Testis (tissue), 2 donors: ENCODE measurements at regions not wholly inside any gene's neighbourhood (a gene's known extent, or its start where the extent isn't known, plus 50 kb on each side); places are given as distances from the start of the nearest gene placed in this dataset.

ENCODE experiments used
- CTCF ChIP-seq, 3 experiments: fragments of 450-650 bp in 2 of 3; fragments of 200-600 bp in 1 of 3; sonication (generic) in 1 of 3; IDR thresholded peaks; one replicate each; pipeline ENCODE4 v1.5.1; 2016 to 2019; ENCODE audit warnings: antibody characterized with exemption in 3 of 3, mild to moderate bottlenecking in 2 of 3, moderate library complexity in 1 of 3
- POLR2A ChIP-seq: fragments of 450-650 bp; IDR thresholded peaks from one replicate; pipeline ENCODE4 v1.6.1; 2017; ENCODE audit warnings: antibody characterized with exemption, mild to moderate bottlenecking, moderate library complexity

DNA sequence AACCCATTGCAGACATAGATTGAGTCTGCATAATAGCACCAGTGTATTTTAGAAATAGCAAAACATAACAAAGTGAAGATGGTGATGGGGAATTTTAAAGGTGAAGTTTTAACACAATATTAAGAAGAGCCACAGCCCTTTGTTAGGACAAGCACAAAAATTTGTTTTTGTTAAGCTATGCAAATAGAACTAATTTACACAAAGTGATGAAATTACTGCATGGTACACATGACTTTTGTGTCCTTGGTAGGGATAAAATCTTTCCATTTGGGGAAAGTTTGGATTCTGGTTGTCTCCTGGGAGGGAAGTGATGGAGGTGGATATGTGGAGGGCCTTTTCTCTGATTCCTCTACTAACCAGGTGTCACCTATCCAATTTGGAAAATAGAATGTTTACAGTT is 50.4 kb upstream of the MTNR1B start:
- TF ChIP-seq POLR2A = no peak
- TF ChIP-seq CTCF (IDR thresholded peaks at IDR 0.05) = no peak
